ENCODE measurements at regions not wholly inside any gene's neighbourhood (a gene's known extent, or its start where the extent isn't known, plus 50 kb on each side); places are given as distances from the start of the nearest gene placed in this dataset.

DNA sequence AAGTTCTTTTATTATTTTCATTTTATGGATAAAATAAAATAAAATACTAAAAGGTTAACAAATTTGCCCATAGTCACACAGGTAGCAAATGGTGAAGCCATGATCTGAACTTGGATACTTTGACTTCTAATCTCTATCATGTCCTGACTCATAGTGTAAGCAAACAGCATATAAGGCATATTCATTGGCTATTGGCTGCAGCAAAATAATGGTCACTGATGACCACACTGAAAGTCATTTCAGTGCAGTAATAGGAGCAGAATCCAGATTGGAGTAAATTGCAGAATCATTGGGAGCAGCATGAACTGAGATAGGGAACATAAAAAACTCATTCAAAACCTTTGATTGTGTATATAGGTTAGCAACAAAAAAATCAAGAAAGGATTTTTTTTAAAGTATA lies 262.9 kb downstream of the PLA2G4A start:
- no peak for ATAC-seq

- ATAC-seq, result peak; percentile 28 to 43
Observed at GRCh38 chr1:187092104-187092503, 263.4 kb downstream of the PLA2G4A start.

GRCh38 chr1:187096689-187097088 lies 267.9 kb downstream of the PLA2G4A start:
- no peak for ATAC-seq

GRCh38 chr1:187110351-187110750 lies 281.6 kb downstream of the PLA2G4A start:
- no peak for ATAC-seq

- no peak for ATAC-seq
Observed at GRCh38 chr1:187114792-187115191, 286.0 kb downstream of the PLA2G4A start.

DNA sequence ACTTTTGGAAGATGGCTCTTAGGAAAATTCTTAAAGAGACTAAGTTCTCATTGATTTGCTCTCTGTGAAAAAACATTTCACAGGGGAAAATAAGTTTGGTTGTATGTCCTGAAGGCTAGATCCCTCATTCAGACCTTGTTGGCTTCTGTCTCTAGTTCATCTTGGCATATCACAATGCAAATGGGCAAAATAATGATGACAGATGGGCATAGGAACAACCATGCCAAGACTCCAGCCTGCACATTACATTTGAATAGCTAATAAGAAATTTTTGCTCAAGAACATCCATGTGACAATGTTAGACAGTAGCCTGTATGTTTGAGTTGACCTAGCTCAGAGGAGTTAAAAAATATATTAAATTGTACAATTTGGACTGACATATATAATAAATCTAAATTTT lies 292.9 kb downstream of the PLA2G4A start:
- no peak for ATAC-seq

DNA sequence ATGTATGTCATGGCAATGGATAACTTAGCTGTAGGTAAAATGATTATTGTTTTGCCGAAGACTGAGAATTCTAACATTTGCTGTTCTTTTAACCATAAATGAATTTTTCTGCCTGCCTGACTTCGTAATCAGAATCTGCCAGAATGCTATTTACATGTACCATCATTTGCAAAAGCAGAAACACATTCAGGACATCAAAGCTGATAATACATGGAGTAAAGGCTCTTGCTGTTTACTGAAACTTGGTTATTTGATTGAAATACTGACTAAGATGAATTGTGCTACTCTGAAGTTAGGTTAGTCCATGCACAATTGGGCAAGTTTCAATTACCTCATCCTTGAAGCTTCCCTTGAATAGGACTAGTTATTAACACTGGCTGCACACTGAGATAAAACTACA lies 293.8 kb downstream of the PLA2G4A start:
- ATAC-seq, result no peak

GRCh38 chr1:187129132-187129531 lies 300.4 kb downstream of the PLA2G4A start:
- no peak for ATAC-seq

DNA sequence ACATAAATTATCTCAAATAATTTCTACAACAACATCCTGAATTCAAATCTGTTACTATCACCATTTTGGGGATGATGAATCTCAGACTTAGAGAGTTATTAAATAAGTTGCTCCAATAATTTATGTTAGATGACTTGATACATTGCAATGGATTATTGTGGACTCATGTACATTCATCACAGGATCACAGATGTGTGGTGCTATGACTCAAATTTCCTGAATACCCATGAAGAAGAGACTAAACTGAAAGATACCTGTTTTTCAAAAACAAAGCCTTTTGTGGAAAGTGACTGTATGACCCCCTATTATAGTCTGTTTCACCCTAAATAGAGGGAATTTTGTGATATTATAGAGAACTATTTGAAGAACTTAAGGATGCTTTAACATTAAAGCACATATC lies 315.0 kb downstream of the PLA2G4A start:
- ATAC-seq, result no peak

GRCh38 chr1:187146388-187146787 lies 317.6 kb downstream of the PLA2G4A start:
- no peak for ATAC-seq

GRCh38 chr1:187151555-187151954 lies 322.8 kb downstream of the PLA2G4A start:
- no peak for ATAC-seq

- no peak for ATAC-seq
Observed at GRCh38 chr1:187153047-187153446, 324.3 kb downstream of the PLA2G4A start.

DNA sequence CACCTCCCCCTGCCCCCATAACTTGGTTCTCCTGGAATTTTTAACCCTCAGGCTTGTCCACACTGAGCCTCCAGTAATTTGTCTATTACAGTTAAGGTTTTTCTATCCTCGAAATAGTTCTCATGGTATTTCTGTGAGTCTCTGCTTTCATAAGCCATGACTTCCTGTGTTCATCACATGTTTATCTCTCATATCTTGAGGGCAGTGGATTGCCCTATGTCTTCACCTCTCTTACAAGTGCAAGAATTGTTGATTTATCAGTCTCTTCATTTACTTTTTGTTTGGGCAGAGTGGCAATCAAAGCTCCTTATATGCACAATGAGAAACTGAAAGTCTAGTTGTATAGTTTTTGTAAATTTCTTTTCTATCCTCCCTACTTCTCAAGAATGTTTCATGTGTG lies 328.4 kb downstream of the PLA2G4A start:
- no peak for ATAC-seq

DNA sequence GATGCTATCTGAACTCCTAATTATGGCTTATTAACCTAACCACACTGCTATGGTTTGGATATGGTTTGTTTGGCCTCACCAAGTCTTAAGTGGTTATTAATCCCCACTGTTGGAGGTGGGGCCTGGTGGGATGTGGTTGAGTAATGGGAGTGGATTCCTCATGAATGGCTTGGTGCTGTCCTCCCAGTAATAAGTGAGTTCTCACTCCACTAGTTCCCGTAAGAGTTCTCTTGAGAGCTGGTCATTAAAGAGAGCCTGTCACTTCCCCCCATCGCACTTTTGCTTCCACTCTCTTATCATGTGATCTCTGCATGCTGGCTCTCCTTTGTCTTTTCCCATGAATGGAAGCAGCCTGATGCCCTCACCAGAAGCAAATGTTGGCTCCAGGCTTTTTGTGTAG lies 328.8 kb downstream of the PLA2G4A start:
- no peak for ATAC-seq

GRCh38 chr1:187167555-187167954 lies 338.8 kb downstream of the PLA2G4A start:
- ATAC-seq, result no peak

GRCh38 chr1:187168297-187168696 lies 339.5 kb downstream of the PLA2G4A start:
- no peak for ATAC-seq

DNA sequence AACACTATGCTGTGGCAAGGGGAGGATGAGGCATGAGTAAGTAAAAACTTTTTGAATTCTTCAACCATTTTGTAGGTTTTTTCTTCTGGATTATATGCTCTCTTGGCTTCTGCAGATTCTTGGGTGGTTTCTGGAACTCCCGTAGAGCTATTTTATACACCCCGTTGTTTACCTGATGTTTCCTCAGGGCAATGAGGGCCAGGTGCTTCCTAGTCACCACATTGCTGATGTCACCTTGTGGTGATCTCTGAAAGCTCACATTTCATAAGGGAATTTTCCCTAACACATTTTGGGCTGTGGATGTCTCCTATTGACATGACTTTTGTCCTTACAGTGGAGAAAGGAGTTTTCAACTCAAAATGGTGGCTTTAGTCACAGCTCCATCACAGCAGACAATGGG lies 356.6 kb downstream of the PLA2G4A start:
- no peak for ATAC-seq

DNA sequence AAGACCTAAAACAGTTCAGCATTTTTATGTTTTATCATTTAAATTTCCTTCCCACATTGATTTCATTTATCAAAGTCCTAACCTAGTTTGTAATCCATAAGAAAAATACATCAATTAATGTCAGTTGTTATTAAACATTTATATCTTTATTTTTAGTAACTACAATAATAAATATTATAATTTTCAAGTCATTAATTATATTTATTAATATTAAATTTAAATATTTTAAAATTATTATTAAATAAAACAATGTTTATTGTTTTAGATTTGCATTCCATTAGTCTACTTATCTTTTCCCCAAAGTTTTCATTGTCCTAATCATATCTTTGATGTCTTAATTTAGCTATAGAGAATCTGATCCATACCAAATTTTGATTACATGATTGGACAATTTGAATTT lies 368.9 kb downstream of the PLA2G4A start:
- ATAC-seq, result no peak

DNA sequence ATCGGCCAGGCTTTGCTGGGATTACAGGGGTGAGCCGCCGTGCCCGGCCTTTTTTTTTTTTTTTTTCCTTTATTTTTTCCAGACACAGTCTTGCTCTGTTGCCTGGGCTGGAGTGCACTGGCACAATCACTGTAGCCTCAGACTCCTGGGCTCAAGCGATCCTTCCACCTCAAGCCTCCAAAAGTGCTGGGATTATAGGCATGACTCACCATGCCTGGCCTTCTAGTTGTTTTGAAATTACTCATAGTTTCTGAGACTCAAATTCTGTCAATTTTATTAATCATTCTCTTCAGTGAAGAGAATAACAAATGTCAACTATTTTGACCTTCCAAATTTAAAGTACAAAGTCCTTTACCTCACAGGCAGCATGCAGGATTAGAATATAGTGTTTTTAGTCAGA lies 374.5 kb downstream of the PLA2G4A start:
- no peak for ATAC-seq

- ATAC-seq, result no peak
Observed at GRCh38 chr1:187212377-187212776, 383.6 kb downstream of the PLA2G4A start.

- no peak for ATAC-seq
Observed at GRCh38 chr1:187226396-187226795, 397.6 kb downstream of the PLA2G4A start.

DNA sequence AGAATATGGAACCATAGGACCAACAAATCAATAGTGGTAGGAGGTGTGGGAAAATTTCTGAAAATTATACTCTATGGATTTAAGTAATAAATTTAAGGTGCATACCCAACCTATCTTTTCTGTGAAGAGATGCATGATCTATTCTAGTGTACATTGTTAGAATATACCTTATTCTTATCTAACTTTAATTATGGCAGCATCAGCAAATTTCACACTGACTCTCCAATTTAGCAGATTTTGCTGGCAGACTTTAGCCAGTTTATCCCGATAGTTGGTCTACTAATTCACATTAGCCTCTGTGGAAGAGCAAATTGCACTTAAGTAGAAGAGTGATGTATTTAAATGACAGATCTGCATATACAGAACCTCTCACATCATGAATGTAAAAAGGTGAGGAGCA lies 400.0 kb downstream of the PLA2G4A start:
- ATAC-seq, result no peak

- ATAC-seq, result no peak
Observed at GRCh38 chr1:187229496-187229895, 400.7 kb downstream of the PLA2G4A start.

GRCh38 chr1:187234706-187235105 lies 406.0 kb downstream of the PLA2G4A start:
- ATAC-seq, result no peak

DNA sequence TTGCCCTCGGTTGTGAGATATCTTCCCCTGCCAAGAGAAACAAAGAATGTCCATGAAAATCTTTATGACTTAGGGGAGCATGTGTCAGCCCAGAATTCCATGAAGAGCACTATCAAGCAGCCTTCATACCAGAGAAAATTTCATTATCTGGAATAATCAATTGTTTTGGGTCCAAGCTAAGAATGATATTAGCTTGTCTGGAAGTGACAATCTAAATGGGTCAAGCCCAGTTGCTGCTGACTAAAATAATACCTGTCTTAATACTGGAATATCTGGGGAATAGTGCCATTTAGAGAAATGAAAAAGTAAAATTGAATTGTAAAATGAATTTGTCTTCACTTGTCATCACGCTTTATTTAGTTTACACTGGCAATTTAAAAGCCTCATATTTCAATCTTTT lies 407.4 kb downstream of the PLA2G4A start:
- ATAC-seq, result no peak

- no peak for ATAC-seq
Observed at GRCh38 chr1:187236676-187237075, 407.9 kb downstream of the PLA2G4A start.
